ENCODE measurements at regions not wholly inside any gene's neighbourhood (a gene's known extent, or its start where the extent isn't known, plus 50 kb on each side); places are given as distances from the start of the nearest gene placed in this dataset.

DNA sequence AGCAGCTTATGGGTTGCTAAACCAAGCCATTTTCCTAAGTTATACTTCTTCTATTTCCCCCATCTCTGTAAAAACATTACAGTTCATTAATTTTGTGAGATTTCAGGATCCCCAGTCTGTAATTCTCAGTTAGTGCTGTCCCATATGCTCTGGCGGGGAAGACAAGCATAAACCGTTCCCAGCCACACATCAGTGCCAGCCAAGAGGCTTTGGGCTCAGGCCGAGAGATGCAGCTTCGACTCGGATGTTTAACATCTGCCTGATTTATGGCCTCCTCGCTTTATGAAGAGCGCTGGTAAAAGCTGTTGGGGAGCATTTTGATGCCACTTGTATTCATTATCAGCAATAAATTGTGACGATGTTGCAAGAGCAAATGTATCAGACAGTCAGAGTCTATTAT is 349.1 kb upstream of the CCDC196 start:
- no peak for TF ChIP-seq POLR2A (IDR thresholded peaks at IDR 0.05; ENCODE audit: low read length)
- TF ChIP-seq GATA1 (IDR thresholded peaks at IDR 0.05; ENCODE audit: low read depth, low read length): no peak

All from erythroblast (primary cell).